ENCODE measurements at regions not wholly inside any gene's neighbourhood (a gene's known extent, or its start where the extent isn't known, plus 50 kb on each side); places are given as distances from the start of the nearest gene placed in this dataset.

- DNase-seq: no peak
These were observed 273.0 kb upstream of the DAB1 start for GRCh38 chr1:57696904-57697303.

- DNase-seq: no peak
These were observed 272.2 kb upstream of the DAB1 start for GRCh38 chr1:57696043-57696442.

GRCh38 chr1:57686306-57686705, 262.4 kb upstream of the DAB1 start:
- DNase-seq: no peak

DNA sequence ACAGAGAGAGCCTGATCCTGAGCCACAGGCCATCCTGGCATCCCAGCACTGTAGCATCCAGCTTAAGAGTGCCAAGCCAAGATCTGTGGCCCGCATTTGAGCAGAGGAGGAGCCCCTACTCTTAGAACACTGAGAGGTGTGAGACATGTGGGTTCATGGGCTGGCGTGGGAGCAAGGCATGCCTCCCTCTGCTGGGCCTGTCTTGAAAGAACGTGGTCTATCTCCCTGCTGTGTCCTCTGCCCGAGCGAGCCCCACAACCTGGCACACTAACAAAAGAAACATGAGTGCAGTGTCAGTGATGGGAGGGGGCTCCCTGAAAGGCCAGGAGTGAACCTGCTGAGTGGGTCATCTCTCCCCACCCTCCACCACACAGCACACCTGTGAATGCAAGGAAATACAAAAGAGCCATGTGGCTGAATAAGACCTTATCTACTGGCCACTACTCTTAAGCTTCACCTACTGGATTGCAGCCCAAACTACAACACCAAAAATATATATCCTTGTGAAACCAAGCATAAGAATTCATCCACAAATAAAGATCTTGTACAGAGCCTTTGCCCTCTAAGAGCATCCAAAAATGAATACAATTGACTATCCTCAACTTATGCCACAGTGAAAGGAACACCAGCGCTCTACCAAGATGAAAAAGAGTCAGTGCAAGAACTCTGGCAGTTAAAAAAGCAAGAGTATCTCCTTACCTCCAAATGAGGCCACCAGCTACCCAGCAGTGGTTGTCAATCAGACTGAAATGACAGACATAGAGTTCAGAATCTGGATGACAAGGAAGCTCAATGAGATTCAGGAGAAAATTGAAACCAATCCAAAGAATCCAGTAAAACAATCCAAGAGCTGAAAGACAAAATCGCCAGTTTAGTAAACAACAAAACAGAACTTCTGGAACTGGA, 259.4 kb upstream of the DAB1 start:
- no peak for DNase-seq

DNA sequence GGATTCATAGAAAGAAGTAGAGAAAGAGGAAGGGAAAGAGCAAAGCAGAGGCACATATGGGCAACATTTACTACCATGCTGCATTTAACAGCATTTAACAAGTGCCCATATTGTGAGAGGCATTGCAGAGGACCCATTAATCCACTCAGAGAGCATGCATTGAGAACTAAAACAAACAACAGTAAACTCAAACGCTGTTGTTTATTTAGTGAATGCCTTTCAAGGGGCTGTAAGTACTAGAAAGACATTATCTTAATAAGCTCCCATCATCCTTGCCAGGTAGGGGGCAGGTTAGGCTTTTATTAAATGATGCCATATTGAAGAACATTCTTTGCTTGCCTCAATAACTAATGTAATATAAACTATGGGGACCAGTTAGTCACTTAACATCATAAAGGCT, 254.3 kb upstream of the DAB1 start:
- DNase-seq: no peak

GRCh38 chr1:57675776-57676175, 251.9 kb upstream of the DAB1 start:
- DNase-seq: no peak

- DNase-seq: no peak
These were observed 250.9 kb upstream of the DAB1 start for GRCh38 chr1:57674801-57675200.

DNA sequence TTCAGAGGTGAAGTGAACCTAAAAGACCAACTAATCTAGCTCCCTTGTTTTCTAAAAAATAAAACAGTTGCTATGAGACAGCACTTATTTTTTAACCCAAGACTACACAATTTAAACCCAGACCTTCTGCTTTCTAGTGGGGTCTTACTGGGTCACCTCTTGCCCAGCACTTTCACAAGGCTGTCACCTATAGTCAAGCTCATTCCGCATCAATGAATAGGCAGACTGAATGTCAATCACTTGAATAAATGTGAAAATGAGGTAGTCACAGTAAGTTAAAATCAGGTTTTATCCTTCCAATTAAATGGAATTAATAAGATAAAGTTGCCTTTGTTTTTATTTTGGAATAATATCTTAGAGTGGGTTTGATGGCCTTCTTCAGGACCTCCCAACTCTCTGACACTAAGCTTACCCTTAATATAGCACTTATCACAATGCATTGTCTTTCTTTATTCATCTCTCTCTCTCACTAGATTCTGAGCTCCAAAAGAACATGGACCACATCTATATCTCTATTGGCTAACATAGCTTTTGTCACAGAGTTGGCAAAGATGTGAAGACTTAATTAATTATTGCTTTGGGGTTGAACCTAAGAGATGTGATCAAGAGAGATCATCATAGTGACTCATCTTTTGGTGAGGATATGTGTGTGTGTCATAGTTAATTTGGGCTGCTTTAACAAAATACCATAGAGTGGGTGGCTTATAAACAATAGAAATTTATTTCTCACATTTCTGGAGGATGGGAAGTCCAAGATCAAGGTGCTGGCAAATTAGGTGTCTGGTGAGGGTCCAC, 248.7 kb upstream of the DAB1 start:
- DNase-seq: no peak

GRCh38 chr1:57671750-57672149, 247.9 kb upstream of the DAB1 start:
- no peak for DNase-seq

GRCh38 chr1:57659804-57660203, 235.9 kb upstream of the DAB1 start:
- no peak for DNase-seq

DNA sequence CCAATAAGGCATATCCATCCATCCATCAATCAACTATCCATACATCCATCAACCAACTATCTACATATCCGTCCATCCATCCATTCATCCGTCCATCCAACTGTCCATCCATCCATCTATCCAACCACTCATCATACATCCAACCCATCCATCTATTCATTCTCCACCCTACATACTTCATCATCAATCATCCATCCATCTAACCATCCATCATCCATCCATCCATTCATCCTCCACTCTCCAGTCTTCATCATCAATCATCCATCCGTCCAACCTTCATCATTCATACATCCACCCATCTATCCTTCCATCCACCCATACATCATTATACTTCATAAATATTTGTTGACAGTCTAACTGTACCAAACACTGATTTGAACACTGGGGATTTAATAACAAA, 231.3 kb upstream of the DAB1 start:
- no peak for DNase-seq

- no peak for DNase-seq
These were observed 220.8 kb upstream of the DAB1 start for GRCh38 chr1:57644667-57645066.

DNA sequence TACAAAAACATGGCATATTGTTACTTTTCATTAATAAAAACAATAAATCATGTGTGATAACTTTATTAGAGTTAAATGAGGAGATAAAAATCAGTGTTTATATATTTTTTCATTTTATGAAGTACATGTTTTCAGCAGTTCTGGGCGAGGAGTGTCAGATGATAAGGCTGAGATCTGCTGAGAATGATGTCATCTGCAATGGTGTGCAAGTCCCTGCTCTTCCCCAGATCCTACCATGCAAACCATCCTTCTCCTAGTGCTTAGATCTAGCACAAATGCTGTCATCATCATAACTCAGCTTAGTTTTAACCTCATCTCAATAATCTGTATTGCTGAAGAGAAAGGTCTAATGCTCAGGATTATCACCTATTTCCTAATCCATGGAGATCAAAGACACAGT, 214.4 kb upstream of the DAB1 start:
- no peak for DNase-seq

- no peak for DNase-seq
These were observed 213.3 kb upstream of the DAB1 start for GRCh38 chr1:57637155-57637554.

DNA sequence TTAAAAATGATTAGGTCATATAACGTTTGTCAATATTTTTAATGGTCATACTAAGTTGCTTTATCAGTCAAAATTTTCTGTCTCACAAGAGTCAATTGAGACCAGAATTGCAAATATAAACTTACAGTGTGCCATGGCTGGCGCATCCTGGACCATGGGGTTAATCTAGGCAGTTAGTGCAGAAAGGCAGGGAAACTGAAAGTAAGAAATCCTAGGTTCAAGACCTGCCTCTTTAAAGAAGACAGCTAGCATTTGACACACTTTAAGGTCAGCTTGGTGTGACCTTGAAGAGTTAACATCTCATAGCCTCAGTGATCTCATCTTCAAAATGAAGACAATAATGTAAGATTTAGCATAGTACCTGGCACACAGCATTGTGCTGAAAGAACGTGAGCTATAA, 210.0 kb upstream of the DAB1 start:
- no peak for DNase-seq

DNA sequence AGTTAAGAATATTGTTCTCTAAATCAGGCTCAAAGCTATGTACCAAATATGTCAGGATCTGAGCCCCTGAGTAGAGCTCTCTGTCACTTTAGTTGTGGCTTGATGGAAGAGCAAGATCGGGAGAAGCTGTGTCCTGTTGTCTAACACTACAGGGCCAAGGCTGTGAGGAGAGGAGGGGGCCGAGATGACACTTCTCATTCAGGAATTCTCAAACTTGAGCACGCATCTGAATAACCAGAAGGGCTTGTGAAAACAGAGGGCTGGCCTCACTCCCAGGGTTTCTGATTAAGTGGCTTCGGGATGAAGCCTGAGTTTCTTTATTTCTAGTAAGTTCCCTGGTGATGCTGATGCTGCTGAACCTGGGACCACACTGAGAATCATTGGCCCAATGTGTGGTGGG, 209.2 kb upstream of the DAB1 start:
- no peak for DNase-seq

DNA sequence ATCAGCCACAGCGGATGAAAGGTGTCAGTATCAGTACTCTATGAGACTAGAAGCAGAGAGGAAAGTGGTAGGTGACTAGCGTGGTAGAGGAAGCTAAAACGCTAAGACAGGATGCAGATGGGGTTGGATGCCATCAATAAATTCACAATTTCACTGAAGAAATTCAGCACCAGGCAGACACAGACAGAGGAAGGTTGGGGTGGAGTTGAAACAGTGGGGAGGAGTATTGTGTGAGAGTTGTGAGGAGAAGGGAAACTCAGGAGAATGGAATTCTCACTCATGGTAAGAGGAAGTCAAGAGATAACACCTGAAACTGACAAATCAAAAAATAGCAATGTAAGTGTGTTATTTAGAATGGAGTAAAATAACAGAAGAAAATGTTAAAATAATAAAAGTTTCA, 208.5 kb upstream of the DAB1 start:
- DNase-seq: no peak

GRCh38 chr1:57627612-57628011, 203.8 kb upstream of the DAB1 start:
- DNase-seq: no peak

DNA sequence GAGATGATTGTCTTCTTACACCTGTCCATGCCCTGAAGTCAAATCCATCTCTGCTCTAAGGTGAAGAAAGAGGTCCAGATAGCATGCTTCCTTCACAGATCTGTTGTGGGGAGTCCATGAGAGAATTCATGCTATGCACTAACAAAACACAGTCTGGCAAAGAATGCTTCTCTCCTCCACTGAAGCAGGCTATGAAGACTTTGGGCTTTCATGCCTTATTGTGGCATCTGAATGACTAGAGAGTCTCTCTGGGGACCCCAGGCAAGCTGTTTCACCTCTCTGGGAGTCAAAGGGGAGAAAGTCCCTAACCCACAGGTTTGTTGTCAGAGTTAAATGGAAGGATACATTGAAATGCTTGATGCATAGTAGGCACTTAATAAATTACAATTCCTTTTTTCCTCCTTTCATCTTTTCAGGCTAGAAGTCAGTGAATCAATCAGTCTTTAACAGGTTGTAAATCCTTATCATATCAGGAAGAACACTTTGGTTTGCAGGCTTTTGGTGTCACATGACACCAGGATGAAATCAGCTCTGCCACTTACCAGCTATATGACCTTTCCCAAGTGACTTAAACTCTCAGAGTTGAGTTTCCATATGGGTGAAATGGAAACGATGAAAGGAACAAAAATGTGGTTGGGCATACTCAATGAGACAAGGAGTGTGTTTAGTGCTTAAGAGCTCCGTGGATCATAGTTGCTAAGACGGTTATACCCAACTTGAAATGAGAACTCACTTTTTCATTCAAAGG, 200.1 kb upstream of the DAB1 start:
- DNase-seq: no peak

DNA sequence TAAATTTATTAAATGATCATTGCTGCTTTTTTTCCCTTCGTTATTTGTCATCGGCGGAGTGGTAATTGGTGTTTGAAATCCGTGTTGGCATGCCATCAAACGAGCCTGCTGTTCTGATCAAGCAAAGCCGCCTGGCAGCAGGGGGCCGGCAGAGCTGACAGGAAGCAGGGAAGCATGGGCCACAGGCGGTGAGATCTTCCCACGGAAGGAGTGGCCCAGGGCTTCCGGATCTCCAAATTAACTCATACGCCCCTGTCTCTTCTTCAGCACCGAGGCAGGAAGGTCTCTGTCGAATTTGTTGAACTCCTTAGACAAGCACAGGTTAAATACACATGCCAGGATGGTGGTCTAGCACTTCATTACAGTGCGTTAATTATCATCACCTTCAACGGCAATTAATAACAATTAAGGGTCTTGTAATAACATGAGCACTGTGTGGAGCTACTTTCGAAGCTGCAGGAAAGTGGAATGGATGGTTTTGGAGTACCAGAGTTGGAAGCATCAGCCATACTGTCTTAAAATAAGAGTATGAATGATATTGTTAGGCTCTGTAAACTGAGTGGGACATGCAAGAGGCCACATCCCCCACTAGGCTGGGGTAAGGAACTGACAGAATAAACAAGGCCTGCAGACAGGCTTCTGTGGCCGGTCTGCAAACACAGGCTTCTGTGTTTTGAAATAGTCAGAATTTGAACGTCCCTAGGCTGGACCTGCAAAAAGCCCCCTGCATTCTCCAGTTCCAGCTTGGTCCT, 199.4 kb upstream of the DAB1 start:
- no peak for DNase-seq

DNA sequence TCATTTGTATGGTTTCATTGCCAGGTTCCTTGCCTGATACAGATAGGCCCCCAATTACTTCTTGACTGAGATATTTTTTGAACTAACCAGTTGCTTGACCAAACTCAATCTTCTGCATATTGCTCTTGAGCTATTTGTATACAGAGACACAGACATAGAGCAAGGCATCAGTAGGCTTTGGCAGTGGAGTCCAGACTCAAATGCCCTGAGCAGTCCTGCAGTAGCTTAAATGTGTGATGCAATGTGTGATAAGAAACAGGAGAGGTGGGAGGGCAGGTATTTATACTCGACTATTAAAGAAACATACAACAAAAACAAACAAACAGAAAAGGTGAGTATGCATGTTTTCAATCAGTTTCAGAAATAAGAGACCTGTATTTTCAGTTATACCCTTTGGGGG, 197.9 kb upstream of the DAB1 start:
- DNase-seq: no peak

GRCh38 chr1:57620605-57621004, 196.7 kb upstream of the DAB1 start:
- DNase-seq: no peak

DNA sequence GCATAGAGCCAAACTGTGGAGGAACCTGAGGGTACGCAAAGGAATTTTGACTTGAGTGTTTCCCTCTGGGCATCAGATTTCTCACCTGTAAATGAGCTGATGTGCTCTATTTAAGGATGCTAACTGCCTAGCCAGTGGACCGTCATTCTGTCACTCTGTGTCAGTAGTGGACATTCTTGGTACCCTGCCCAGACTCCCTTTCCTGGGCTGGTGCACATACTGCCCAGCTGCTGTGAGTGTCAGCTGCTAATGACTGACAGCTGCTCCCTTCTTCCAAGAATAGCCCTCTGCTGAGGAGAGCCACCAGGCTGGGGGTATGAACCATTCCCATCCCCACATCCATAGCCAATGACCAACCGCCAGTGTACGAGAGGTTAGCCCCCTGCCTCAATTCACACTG, 193.1 kb upstream of the DAB1 start:
- DNase-seq: no peak
